HPDE6-E6E7 (cell line): ENCODE measurements at regions not wholly inside any gene's neighbourhood (a gene's known extent, or its start where the extent isn't known, plus 50 kb on each side); places are given as distances from the start of the nearest gene placed in this dataset.

ENCODE experiments used
- DNase-seq: peaks from one replicate; pipeline ENCODE4 v3.0.0; 2011; ENCODE audit warnings: missing footprints; ENCODE audit errors: extremely low spot score

DNA sequence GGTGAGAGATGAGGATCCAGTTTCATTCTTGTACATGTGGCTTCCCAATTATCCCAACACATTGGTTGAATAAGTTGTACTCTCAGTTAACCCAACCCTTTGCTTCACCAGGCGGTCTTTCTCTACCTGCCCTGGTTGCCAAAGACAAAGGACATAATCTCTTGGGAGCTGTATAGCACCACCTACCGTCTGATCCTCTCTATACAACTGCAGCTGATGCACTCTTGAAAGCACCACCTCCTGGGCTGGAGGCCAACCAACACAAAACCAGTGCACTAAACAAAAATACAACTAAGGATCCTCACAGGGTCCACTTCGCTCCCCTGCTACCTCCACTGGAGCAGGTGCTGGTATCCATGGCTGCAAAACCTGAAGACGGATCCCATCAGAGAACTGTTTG lies 473.6 kb upstream of the NRXN1 start:
- DNase-seq, result no peak

GRCh38 chr2:51490576-51491234 lies 458.8 kb upstream of the NRXN1 start:
- no peak for DNase-seq

DNA sequence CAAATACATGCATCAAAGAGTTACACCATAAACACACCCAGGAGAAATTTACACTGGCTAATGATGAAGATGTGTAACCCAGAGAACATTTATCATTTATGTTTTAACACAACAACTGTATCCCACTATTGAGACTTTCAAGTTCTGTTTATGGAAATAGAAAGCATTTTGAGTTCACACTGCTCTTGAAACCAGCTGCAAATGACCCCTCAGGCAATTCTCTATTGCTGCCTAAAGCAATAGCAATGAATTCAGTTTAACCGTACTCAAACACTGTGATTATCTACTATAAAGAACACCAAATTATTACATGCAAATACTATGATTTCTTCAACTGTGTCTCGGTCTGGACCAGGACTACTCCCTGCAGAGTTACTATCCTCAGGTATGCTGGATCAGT lies 452.7 kb upstream of the NRXN1 start:
- DNase-seq, result no peak

DNA sequence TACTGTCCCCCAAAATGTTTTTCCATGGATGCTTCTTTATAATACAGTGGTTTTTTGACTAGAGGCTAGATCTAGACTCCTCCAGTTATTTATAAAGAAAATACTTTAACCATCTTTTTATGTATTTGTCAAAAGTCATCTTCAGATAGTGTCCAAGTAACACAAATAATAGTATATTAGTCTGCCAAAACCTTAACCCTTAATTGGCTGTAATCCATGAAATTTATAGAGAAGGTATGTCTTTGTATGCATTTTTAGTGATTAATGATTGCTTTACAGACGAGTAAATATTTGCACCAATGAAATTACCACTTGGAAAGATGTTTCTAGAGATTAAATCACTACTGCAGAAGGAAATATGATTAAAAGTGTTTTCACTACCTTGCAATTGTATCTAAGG lies 451.8 kb upstream of the NRXN1 start:
- no peak for DNase-seq

DNA sequence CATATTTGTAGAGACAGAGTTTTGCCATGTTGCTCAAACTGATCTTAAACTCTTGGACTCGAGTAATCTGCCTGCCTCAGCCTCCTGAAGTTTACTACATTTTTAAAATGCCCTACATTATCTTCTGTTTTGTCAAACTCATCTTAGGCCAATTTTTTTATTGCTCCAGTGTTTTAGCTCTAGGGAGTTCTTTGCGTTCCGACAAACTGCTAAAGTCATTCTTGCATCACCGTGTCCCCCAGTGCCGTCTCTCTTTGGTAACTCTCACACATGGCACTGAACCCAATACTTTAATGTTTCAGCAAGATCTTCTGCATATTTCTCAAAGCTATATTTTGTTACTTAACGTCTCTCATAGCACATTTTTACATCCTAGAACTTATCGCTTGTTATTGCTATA lies 440.9 kb upstream of the NRXN1 start:
- no peak for DNase-seq

- DNase-seq, result no peak
Measured at GRCh38 chr2:51472300-51472699, 440.4 kb upstream of the NRXN1 start.

DNA sequence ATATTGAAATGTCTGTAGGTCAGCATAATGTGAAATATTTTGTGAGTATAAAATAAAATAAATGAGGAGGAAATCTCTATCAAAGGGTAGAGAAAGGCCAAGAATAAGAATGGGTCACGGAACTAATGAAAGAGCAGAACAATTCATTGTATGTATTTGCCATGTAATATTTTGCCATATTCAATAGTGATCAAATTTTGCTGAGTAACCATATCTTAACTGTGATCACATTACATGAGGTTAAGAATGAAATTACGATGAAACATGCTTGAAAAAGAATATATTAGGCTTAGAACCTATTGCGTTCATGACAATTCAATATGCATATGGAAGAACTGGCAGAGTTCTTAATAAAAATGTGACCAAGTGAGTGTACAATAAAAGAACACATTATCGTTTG lies 437.2 kb upstream of the NRXN1 start:
- DNase-seq, result no peak

DNA sequence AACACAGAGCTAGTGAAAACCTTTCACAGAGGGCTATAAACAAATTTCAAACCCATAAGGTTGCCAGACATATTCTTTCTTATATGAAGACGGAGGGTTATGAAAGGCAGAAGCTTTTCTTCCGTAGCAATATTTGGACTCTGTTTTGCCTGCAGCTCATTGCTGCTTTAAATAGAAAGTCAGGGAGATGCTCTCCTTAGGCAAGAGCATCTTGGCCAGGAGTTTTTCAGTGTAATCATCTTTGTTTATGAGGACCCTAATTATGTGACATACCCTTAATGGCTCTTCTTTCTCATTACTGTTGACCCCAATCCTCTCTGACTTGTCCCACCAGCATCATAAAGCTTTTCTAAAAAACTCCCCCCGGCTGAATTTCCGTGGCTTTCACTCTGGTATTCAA lies 433.4 kb upstream of the NRXN1 start:
- DNase-seq, result no peak

GRCh38 chr2:51454177-51454576 lies 422.2 kb upstream of the NRXN1 start:
- DNase-seq, result no peak

DNA sequence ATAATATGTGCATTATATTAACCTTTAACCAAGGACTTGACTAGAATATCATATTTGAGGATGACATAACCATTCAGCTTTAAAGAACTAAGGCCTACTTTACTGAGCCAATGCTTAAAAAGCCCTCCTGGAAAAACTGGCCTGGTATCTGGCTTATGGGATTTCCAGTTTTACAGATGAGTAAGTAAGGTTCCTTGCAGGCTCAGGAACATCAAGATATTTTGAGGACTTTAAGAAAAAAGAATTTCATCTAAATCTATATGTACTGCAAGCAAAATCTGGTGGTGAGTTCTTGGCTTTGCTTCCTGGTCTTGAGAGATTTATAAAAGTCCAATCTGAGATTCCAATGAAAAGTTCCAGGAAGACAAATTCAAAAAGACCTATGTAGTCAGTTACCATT lies 417.0 kb upstream of the NRXN1 start:
- DNase-seq, result no peak

DNA sequence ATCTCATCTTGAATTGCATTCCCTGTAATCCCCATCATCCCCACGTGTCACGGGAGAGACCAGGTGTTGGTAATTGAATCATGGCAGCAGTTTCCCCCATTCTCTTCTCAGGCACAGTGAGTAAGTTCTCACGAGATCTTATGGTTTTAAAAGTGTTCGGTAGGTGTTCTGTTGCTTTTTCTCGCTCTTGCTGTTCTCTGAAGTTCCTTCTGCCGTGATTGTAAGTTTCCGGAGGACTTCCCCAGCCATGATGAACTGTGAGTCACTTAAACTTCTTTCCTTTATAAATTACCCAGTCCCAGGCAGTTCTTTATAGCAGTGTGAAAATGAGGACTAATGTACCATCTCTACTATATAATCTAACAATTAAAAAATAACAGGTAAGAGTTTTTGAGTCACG lies 409.9 kb upstream of the NRXN1 start:
- DNase-seq, result no peak

- no peak for DNase-seq
Measured at GRCh38 chr2:51424418-51424817, 392.5 kb upstream of the NRXN1 start.

- DNase-seq, result no peak
Measured at GRCh38 chr2:51420511-51420910, 388.6 kb upstream of the NRXN1 start.

DNA sequence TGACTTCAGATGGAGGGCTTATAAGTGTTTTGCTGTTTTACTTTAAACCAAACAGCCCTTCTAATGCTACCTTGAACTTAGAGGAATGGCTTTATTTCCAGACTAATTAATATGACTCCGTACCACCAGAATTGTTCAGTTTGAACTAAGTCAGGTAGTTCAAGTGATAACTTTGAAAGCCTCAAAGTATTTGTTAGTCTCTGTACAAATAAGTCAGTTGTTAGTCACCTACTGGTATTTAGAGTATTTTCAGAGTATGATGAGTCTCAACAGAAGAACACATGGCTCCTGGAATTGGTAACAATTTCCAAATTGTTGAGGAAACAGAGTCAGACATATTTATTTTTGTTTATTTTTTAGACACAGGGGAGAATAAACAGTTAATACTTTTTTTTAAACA lies 381.8 kb upstream of the NRXN1 start:
- no peak for DNase-seq

- no peak for DNase-seq
Measured at GRCh38 chr2:51410331-51410730, 378.4 kb upstream of the NRXN1 start.

DNA sequence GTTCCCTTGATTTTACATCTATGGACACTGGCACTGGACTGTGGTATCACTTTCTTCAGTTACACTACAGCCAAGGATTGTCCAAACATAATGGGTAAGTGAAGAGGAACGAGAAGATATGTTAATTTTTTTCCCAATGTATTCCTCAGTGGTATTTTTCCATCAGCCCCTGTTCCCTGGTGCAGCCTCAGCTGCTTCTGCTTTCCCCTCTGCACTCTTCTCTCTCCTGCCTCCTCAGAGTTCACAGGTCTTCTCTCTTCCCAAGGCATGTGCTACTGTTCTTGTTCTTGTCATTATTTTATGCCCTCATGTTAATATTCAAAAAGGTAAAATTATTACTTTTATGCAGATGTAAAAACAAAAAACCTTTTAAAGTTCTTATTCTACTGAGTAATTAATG lies 378.0 kb upstream of the NRXN1 start:
- DNase-seq, result no peak

- DNase-seq, result no peak
Measured at GRCh38 chr2:51404226-51404625, 372.3 kb upstream of the NRXN1 start.

DNA sequence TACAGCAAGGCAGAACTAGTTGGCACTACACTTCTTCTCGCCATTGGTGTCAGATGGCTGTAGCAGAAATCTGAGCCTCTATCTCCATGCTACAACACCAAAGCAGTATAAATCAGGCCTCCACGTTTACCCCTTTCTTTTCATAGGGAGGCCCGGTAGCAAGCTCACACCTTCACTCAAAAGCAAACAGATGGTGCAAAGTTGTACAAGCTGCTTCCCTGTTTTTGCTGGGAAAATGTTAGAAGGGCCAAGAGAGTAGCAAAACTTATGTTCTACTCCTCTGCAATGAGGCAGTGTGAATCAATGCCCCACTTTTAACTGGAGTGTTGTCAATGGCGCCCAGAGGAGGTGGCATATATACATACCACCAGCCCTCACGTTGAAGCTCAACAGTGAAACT lies 369.6 kb upstream of the NRXN1 start:
- DNase-seq, result no peak

DNA sequence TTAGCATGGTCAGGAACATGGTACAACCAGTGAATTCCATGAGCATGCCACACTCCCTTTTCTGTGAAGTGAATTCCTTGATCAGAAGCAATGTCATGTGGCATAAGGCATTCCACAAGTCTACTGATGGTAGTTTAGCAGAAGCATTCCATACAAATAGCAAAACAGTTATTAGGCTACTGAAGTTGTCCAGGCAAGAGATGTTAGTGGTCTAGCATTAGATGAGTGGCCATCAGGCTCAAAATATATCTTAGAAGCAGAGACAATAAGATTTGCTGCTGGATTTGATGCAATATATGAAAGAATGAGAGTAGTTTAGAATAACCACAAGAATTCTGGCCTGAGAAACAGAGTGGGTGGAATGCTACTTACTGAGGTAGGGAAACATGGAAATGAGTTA lies 355.3 kb upstream of the NRXN1 start:
- no peak for DNase-seq

- DNase-seq, result no peak
Measured at GRCh38 chr2:51379997-51380396, 348.1 kb upstream of the NRXN1 start.

DNA sequence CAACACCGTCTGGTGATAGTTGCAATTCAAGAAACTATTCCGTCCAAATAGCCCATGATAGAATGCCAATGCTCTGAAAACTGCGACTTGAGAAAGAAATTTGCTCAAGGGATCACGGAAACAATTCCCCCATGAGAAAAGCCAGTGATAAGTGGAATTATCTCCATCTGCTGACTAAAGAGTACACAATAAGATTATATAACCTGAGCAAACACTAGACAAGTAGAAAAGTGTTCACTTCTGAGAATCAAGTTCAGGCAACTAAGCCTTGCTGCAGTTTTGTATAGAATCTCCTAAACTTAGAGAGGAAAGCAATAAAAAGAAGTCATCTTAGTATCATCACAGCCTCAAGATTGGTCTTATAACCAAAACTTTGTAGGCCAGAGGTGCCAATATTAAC lies 336.3 kb upstream of the NRXN1 start:
- DNase-seq, result no peak

DNA sequence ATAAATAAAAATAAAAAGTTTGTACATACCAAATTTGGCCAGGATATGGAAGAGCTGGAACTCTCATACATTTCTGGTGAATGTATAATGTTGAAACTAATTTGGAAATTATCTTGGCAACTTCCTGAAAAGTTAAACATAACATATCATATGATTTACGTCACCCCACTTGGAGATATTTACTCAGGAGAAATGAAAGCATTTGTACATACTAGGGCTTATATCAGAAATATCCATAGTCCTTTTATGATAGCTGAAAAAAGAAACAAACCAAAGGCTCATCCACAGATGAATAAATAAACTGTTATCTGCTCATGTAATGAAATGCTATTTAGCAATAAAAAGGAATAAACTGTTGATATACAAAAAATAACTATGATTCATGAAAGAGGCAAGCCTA lies 318.2 kb upstream of the NRXN1 start:
- no peak for DNase-seq

- no peak for DNase-seq
Measured at GRCh38 chr2:51344886-51345285, 313.0 kb upstream of the NRXN1 start.
